Astrocyte (in vitro differentiated cells and primary cell): ENCODE measurements at regions not wholly inside any gene's neighbourhood (a gene's known extent, or its start where the extent isn't known, plus 50 kb on each side); places are given as distances from the start of the nearest gene placed in this dataset.

Experiments used
- CTCF ChIP-seq: IDR thresholded peaks from 2 replicates; pipeline ENCODE4 v1.5.1; 2011; ENCODE audit warnings: low read depth, mild to moderate bottlenecking, inconsistent platforms, low read length, moderate library complexity; ENCODE audit not compliant: insufficient read depth
- EZH2 ChIP-seq: IDR thresholded peaks from 2 replicates; pipeline ENCODE4 v1.6.1; 2012; ENCODE audit warnings: mild to moderate bottlenecking, low read length, inconsistent platforms; ENCODE audit not compliant: insufficient read depth

- TF ChIP-seq CTCF (no peak), EZH2 (no peak)
Measured at GRCh38 chr2:20560011-20560410, 90.9 kb downstream of the HS1BP3 start.
